ENCODE measurements at regions not wholly inside any gene's neighbourhood (a gene's known extent, or its start where the extent isn't known, plus 50 kb on each side); places are given as distances from the start of the nearest gene placed in this dataset.
A peak's percentile ranks its signal among the peaks of the same experiment; 100 is the strongest.

DNA sequence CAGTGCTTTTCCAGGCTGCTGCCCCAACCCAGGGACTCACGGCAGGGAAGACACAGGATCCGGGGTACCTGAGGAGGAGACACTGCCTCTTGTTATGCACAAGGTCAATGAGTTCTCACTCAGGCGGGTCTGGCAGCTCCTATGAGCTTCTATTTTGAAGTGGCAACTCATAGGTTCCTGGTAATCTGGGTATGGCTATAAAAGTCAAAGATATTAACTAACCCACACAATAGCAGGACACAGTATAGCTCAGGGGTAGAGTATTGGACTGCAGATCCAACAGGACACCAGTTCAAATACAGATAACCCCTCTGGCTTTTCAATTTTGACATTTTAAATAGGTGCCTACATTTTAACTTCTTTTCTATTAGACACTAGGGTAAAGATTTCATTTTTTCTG, 130.3 kb upstream of the ZNF746 start:
- intact Hi-C loops (cut with micrococcal nuclease): no loop called here

DNA sequence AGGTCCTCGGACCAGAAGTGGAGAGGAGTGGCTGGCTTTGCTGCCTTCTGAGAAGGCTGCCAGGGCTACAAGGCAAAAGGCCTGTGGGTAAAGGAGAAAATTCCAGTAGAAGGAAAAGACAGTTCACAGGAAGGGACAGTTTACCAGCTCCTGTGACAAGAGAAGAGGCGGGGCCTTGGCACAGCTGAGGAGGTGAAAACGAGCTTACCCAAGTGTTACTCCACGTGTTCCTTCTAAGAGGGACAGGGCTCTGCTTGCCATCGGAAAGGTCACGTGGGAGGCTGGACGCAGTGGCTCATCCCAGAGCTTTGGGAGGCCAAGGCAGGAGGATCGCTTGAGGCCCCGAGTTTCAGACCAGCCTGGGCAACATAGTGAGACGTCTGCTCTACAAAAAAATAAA, 129.4 kb upstream of the ZNF746 start:
- no peaks in the 10 kb centered on the region for H3K27me3 ChIP-seq (ENCODE audit: control insufficient read depth, insufficient read depth, low read length)
- H3K9me3 ChIP-seq (ENCODE audit: control insufficient read depth, insufficient read depth, low read length): no peaks in the 10 kb centered on the region
- Mint-ChIP-seq H3K36me3 (no peaks in the 10 kb centered on the region), H3K27me3 (ENCODE audit: low read depth in 2 of 2) (peaks cover 8 to 11% of the 10 kb centered on the region in 2 donors), H3K9me3 (no peaks in the 10 kb centered on the region), H3K4me3 (no peak overlapping the region), H3K27ac (no peak overlapping the region), H3K4me1 (peaks cover 21 to 32% of the 10 kb centered on the region in 2 donors)
- 89% methylated on average over 10 of the region's 10 CpGs for WGBS (ENCODE audit: insufficient coverage)
- H3K4me3 ChIP-seq (ENCODE audit: low read length): no peak overlapping the region
- H3K27ac ChIP-seq (ENCODE audit: low read length): no peak overlapping the region
- H3K36me3 ChIP-seq (ENCODE audit: control insufficient read depth, insufficient read depth, low read length): no peaks in the 10 kb centered on the region
- intact Hi-C loops (cut with micrococcal nuclease): no loop called here
- ATAC-seq (no peak), DNase-seq (no peak)
- TF ChIP-seq, protein P1, sequence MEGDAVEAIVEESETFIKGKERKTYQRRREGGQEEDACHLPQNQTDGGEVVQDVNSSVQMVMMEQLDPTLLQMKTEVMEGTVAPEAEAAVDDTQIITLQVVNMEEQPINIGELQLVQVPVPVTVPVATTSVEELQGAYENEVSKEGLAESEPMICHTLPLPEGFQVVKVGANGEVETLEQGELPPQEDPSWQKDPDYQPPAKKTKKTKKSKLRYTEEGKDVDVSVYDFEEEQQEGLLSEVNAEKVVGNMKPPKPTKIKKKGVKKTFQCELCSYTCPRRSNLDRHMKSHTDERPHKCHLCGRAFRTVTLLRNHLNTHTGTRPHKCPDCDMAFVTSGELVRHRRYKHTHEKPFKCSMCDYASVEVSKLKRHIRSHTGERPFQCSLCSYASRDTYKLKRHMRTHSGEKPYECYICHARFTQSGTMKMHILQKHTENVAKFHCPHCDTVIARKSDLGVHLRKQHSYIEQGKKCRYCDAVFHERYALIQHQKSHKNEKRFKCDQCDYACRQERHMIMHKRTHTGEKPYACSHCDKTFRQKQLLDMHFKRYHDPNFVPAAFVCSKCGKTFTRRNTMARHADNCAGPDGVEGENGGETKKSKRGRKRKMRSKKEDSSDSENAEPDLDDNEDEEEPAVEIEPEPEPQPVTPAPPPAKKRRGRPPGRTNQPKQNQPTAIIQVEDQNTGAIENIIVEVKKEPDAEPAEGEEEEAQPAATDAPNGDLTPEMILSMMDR (IDR thresholded peaks at IDR 0.05): no peak
- H3K4me1 ChIP-seq (ENCODE audit: control insufficient read depth, insufficient read depth, low read length): peaks cover 21% of the 10 kb centered on the region

More for the DNA sequence above, 130.3 kb upstream of the ZNF746 start:
- Mint-ChIP-seq H3K36me3 (no peaks in the 10 kb centered on the region), H3K9me3 (no peaks in the 10 kb centered on the region), H3K4me3 (no peak overlapping the region), H3K4me1 (peaks cover 11 to 22% of the 10 kb centered on the region in 2 donors), H3K27me3 (ENCODE audit: low read depth in 2 of 2) (peaks cover 8 to 11% of the 10 kb centered on the region in 2 donors), H3K27ac (no peak overlapping the region)
- Histone ChIP-seq H3K27ac (ENCODE audit: low read length) (no peak overlapping the region), H3K4me3 (ENCODE audit: low read length) (no peak overlapping the region), H3K27me3 (ENCODE audit: control insufficient read depth, insufficient read depth, low read length) (no peaks in the 10 kb centered on the region), H3K4me1 (ENCODE audit: control insufficient read depth, insufficient read depth, low read length) (peaks cover 11% of the 10 kb centered on the region), H3K9me3 (ENCODE audit: control insufficient read depth, insufficient read depth, low read length) (no peaks in the 10 kb centered on the region), H3K36me3 (ENCODE audit: control insufficient read depth, insufficient read depth, low read length) (no peaks in the 10 kb centered on the region)
- 80% methylated on average over 3 of the region's 3 CpGs for WGBS (ENCODE audit: insufficient coverage)
- no peak for ATAC-seq
- no peak for DNase-seq
- TF ChIP-seq, protein P1 (IDR thresholded peaks at IDR 0.05): no peak

DNA sequence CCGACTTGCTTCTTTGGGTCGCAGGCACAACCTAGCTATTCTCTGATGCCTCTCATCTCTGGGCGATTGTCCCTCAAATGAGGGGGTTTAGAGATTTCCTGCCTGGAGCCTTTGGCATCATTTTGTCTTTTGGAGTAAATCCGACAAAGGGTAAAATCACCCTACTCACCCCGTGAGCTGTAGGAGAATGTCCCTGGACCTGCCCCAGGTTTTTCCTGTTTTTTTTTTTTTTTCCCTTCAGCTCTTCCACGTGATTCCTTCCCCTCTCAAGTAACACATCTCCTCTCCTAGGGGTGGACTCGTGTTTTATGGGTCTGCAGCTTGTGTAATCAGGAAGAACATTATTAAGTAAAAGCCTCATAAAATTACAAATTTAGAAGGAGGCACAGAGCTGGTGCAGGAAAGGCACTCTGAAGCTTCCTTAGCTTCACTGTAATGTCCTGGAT, 128.4 kb upstream of the ZNF746 start:
- Histone ChIP-seq H3K9me3 (ENCODE audit: control insufficient read depth, insufficient read depth, low read length) (no peaks in the 10 kb centered on the region), H3K36me3 (ENCODE audit: control insufficient read depth, insufficient read depth, low read length) (peaks cover under 1% of the 10 kb centered on the region), H3K27ac (ENCODE audit: low read length) (no peak overlapping the region), H3K4me1 (ENCODE audit: control insufficient read depth, insufficient read depth, low read length) (peaks cover 31% of the 10 kb centered on the region), H3K27me3 (ENCODE audit: control insufficient read depth, insufficient read depth, low read length) (no peaks in the 10 kb centered on the region), H3K4me3 (ENCODE audit: low read length) (no peak overlapping the region)
- DNase-seq: no peak
- Mint-ChIP-seq H3K9me3 (no peaks in the 10 kb centered on the region), H3K4me3 (peak overlapping the region; percentile 76), H3K36me3 (no peaks in the 10 kb centered on the region), H3K27ac (no peak overlapping the region), H3K27me3 (ENCODE audit: low read depth in 2 of 2) (peaks cover 8 to 11% of the 10 kb centered on the region in 2 donors), H3K4me1 (peaks cover 31 to 42% of the 10 kb centered on the region in 2 donors)
- TF ChIP-seq, protein P1 (IDR thresholded peaks at IDR 0.05): no peak
- WGBS (ENCODE audit: insufficient coverage): 84% methylated on average over 5 of the region's 7 CpGs
- ATAC-seq: no peak
- intact Hi-C loops (cut with micrococcal nuclease): loop anchor here (2.0 kb wide), 1 partner anchor 363 kb away; the partner anchor contains the start of gene ZNF783

DNA sequence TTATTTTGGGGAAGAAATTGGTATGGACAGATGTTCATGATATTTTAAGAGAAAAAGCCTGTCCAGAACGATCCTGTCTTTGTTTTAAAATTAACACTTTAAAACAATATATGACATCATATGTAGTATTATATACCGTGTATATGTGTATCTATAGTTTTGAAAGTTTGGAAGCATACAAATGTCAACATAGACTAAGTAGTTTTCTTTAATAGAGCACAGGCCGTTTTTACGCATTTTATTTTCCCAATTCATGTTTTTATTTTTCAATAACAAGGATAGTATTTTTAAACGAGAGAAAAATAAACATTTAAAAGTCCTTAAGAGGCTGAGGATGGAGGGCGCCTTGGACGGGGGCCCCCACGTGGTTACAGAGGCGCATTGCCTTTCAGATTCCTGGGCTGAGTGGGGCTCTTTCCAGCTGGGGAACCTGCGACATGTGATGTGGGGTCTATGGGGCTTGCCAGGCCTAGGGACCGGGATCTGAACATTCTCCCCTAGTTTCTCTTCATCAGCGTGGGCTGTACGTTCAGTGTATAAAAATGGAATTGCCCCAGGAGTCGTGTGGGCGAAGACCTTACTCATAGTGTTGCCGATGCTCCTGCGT, 127.8 kb upstream of the ZNF746 start:
- Mint-ChIP-seq H3K4me1 (peaks cover 36 to 45% of the 10 kb centered on the region in 2 donors), H3K27ac (peak overlapping the region; percentile 88 to 95), H3K27me3 (ENCODE audit: low read depth in 2 of 2) (peaks cover 8 to 11% of the 10 kb centered on the region in 2 donors), H3K36me3 (no peaks in the 10 kb centered on the region), H3K9me3 (no peaks in the 10 kb centered on the region), H3K4me3 (peak overlapping the region; percentile 76)
- no peaks in the 10 kb centered on the region for H3K27me3 ChIP-seq (ENCODE audit: control insufficient read depth, insufficient read depth, low read length)
- peaks cover 5% of the 10 kb centered on the region for H3K36me3 ChIP-seq (ENCODE audit: control insufficient read depth, insufficient read depth, low read length)
- WGBS (ENCODE audit: insufficient coverage): 36% methylated on average over 13 of the region's 17 CpGs
- H3K27ac ChIP-seq (ENCODE audit: low read length): peak overlapping the region; percentile 75
- no peaks in the 10 kb centered on the region for H3K9me3 ChIP-seq (ENCODE audit: control insufficient read depth, insufficient read depth, low read length)
- H3K4me3 ChIP-seq (ENCODE audit: low read length): peak overlapping the region; percentile 40
- ATAC-seq (no peak), DNase-seq (peak; percentile 36 to 74)
- H3K4me1 ChIP-seq (ENCODE audit: control insufficient read depth, insufficient read depth, low read length): peaks cover 36% of the 10 kb centered on the region
- intact Hi-C loops (cut with micrococcal nuclease): loop anchor here (2.0 kb wide), 1 partner anchor 363 kb away; the partner anchor contains the start of gene ZNF783
- TF ChIP-seq, protein P1 (IDR thresholded peaks at IDR 0.05): peak; percentile 39

Data from natural killer cell (primary cell).